CD4-positive, CD25-positive, alpha-beta regulatory T cell (primary cell): ENCODE measurements at regions not wholly inside any gene's neighbourhood (a gene's known extent, or its start where the extent isn't known, plus 50 kb on each side); places are given as distances from the start of the nearest gene placed in this dataset.
"Not testable (repeated sequence)": the region's sequence is repeated elsewhere in the genome, so short reads cannot be mapped to it uniquely, and the experiment has no call there.

Experiments
- ATAC-seq, 2 donors: fragments of 150-1000 bp; cut with Tn5 transposase; one replicate each; pipeline ENCODE4 v1.10.0; 2021; ENCODE audit warnings: low read depth in 2 of 2, moderate number of reproducible peaks in 2 of 2, moderate library complexity in 1 of 2
- DNase-seq, 3 donors: peaks; one replicate each; pipeline versions ENCODE4 v3.0.0 to v3.0.0-alpha.2; 2012 to 2022; ENCODE audit warnings: mixed read lengths in 1 of 3
- H3K27ac ChIP-seq: one replicate; pipeline ENCODE4 v1.7.0; 2013; ENCODE audit warnings: mild to moderate bottlenecking, low read length; ENCODE audit not compliant: insufficient read depth, poor library complexity, severe bottlenecking
- H3K27me3 ChIP-seq: one replicate; pipeline ENCODE4 v1.7.0; 2013; ENCODE audit warnings: low read length; ENCODE audit not compliant: control insufficient read depth, insufficient read depth
- H3K36me3 ChIP-seq: one replicate; pipeline ENCODE4 v1.7.0; 2013; ENCODE audit warnings: mild to moderate bottlenecking, low read length, moderate library complexity; ENCODE audit not compliant: control insufficient read depth, insufficient read depth
- H3K4me1 ChIP-seq: 2 replicates; pipeline ENCODE4 v1.7.0; 2013; ENCODE audit warnings: mild to moderate bottlenecking, low read length; ENCODE audit not compliant: insufficient read depth, control insufficient read depth, poor library complexity, severe bottlenecking
- H3K4me3 ChIP-seq: one replicate; pipeline ENCODE4 v1.7.0; 2013; ENCODE audit warnings: low read depth, mild to moderate bottlenecking, low read length, moderate library complexity
- H3K9me3 ChIP-seq, 2 experiments: 1 replicate in 1 of 2; 2 replicates in 1 of 2; pipeline ENCODE4 v1.7.0; 2013; ENCODE audit warnings: low read length in 2 of 2, mild to moderate bottlenecking in 1 of 2, moderate library complexity in 1 of 2; ENCODE audit not compliant: control insufficient read depth in 2 of 2
- H3K27ac Mint-ChIP-seq, 3 donors: one replicate each; pipeline ENCODE4 v1.8.0; 2020 to 2022; ENCODE audit warnings: mild to moderate bottlenecking in 3 of 3, mixed read lengths in 3 of 3, moderate library complexity in 2 of 3
- H3K27me3 Mint-ChIP-seq: one replicate; pipeline ENCODE4 v1.8.0; 2022; ENCODE audit warnings: mild to moderate bottlenecking, mixed read lengths
- H3K36me3 Mint-ChIP-seq: one replicate; pipeline ENCODE4 v1.8.0; 2020; ENCODE audit warnings: mixed read lengths
- H3K4me1 Mint-ChIP-seq, 4 donors: one replicate each; pipeline ENCODE4 v1.8.0; 2020 to 2022; ENCODE audit warnings: mixed read lengths in 4 of 4, mild to moderate bottlenecking in 1 of 4
- H3K4me3 Mint-ChIP-seq, 4 donors: one replicate each; pipeline ENCODE4 v1.8.0; 2020 to 2022; ENCODE audit warnings: mild to moderate bottlenecking in 4 of 4, mixed read lengths in 4 of 4, moderate library complexity in 3 of 4
- H3K9me3 Mint-ChIP-seq, 7 donors: one replicate each; pipeline ENCODE4 v1.8.0; 2020 to 2022; ENCODE audit warnings: mixed read lengths in 7 of 7, mild to moderate bottlenecking in 3 of 7, moderate library complexity in 2 of 7

GRCh38 chr6:113211170-113211569, 646.0 kb upstream of the MARCKS start:
- H3K9me3 Mint-ChIP-seq: peaks cover 0 to 6% (median 2%) of the 10 kb centered on the region in 7 donors
- H3K9me3 ChIP-seq: no peaks in the 10 kb centered on the region
- no peaks in the 10 kb centered on the region for H3K36me3 Mint-ChIP-seq
- ATAC-seq (no peak), DNase-seq (no peak)
- H3K4me1 Mint-ChIP-seq: no peaks in the 10 kb centered on the region
- no peak overlapping the region for H3K4me3 Mint-ChIP-seq
- H3K27me3 Mint-ChIP-seq: no peaks in the 10 kb centered on the region
- H3K27ac Mint-ChIP-seq: no peak overlapping the region
- H3K4me1 ChIP-seq: no peaks in the 10 kb centered on the region
- H3K27ac ChIP-seq: no peak overlapping the region
- H3K36me3 ChIP-seq: no peaks in the 10 kb centered on the region
- H3K27me3 ChIP-seq: no peaks in the 10 kb centered on the region
- no peak overlapping the region for H3K4me3 ChIP-seq

DNA sequence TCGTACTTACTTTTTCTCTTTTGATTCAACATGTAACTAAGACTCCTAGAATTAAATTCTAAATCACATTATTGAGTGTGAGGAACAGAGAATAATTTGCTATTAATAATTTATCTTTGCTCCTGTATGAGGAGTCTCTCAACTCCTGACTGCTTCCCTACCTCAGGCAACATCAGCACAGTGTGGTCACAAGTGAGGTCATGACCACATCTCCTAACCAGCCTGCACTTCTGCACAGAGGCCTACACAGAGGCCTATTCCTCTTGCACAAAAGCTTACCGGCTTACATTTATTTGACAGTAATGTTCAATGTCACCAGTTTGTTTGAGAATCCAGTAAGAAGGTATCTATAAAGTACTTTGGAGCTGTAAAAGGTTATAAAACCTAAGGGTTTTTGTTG, 637.4 kb upstream of the MARCKS start:
- ATAC-seq: no peak
- Mint-ChIP-seq H3K4me1 (no peaks in the 10 kb centered on the region), H3K9me3 (peaks cover 0 to 5% (median 3%) of the 10 kb centered on the region in 7 donors), H3K27me3 (no peaks in the 10 kb centered on the region), H3K27ac (no peak overlapping the region), H3K36me3 (no peaks in the 10 kb centered on the region), H3K4me3 (no peak overlapping the region)
- H3K27ac ChIP-seq: no peak overlapping the region
- DNase-seq: no peak
- H3K9me3 ChIP-seq: no peaks in the 10 kb centered on the region
- no peaks in the 10 kb centered on the region for H3K27me3 ChIP-seq
- H3K4me3 ChIP-seq: no peak overlapping the region
- no peaks in the 10 kb centered on the region for H3K4me1 ChIP-seq
- H3K36me3 ChIP-seq: no peaks in the 10 kb centered on the region

DNA sequence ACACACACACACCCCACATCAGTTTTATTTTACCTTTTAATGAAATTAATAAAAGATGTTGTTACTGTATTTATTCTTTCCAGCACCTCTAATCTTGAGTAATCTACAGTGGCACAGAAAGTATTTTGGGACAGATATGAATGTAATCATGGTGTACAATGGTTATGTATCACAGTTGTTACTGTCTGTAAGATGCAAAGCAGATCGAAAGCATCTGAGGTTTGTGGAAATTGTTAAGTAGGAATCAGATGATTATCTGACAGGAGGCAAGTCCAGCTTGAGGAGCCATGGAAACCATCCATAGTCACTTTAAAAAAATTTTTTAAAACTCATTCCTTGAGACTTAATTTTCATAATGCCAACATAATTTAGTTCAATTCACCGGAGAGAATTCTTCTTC, 636.3 kb upstream of the MARCKS start:
- no peak overlapping the region for H3K27ac ChIP-seq
- Mint-ChIP-seq H3K27ac (no peak overlapping the region), H3K27me3 (no peaks in the 10 kb centered on the region), H3K4me1 (no peaks in the 10 kb centered on the region), H3K4me3 (no peak overlapping the region), H3K36me3 (no peaks in the 10 kb centered on the region), H3K9me3 (peaks cover 0 to 6% (median 3%) of the 10 kb centered on the region in 7 donors)
- DNase-seq: no peak
- H3K4me3 ChIP-seq: no peak overlapping the region
- H3K27me3 ChIP-seq: no peaks in the 10 kb centered on the region
- no peaks in the 10 kb centered on the region for H3K36me3 ChIP-seq
- no peaks in the 10 kb centered on the region for H3K4me1 ChIP-seq
- H3K9me3 ChIP-seq: no peaks in the 10 kb centered on the region
- ATAC-seq: no peak

DNA sequence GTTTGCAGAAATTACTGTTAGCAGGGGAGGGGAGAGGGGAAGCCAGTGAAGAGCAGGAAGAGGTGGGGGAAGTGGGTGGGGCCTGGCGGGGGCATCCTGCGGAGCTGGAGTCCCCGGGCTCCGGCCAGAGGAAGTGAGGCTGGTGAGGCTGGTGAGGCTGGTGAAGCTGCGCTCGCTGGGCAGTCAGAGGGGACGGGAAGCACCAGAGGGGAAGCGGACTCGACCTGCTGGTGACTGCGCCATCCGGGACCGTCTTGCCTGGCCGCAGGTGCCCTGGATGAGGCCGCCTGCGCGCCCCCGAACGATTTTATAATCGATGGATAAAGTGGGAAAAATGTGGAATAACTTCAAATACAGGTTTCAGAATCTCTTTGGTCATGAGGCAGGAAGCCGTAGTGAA, 635.3 kb upstream of the MARCKS start:
- Mint-ChIP-seq H3K27me3 (no peaks in the 10 kb centered on the region), H3K4me1 (no peaks in the 10 kb centered on the region), H3K27ac (no peak overlapping the region), H3K9me3 (peaks cover 0 to 6% (median 3%) of the 10 kb centered on the region in 7 donors), H3K4me3 (no peak overlapping the region), H3K36me3 (no peaks in the 10 kb centered on the region)
- no peaks in the 10 kb centered on the region for H3K27me3 ChIP-seq
- DNase-seq (no peak), ATAC-seq (no peak)
- no peaks in the 10 kb centered on the region for H3K9me3 ChIP-seq
- no peaks in the 10 kb centered on the region for H3K4me1 ChIP-seq
- no peak overlapping the region for H3K27ac ChIP-seq
- no peak overlapping the region for H3K4me3 ChIP-seq
- no peaks in the 10 kb centered on the region for H3K36me3 ChIP-seq

DNA sequence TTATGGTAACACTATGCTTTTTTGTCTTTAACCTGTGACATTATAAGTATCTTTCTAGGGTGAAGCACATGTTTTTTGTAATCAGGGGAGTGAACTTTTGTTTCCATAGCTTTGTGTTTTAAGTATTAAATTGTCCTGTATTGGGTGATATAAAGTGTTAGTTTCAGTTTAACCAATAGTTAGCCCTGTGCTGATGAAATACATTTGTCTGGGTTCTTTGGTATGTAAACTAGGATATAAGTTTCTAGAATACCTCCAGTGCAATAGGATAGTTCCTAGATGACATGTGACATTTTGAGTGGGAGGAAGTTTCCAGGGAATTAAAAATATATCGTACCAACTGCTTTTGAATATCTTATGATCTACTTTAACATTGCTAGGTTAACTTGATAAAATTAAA, 611.0 kb upstream of the MARCKS start:
- no peak overlapping the region for H3K4me3 Mint-ChIP-seq
- ATAC-seq: no peak
- no peaks in the 10 kb centered on the region for H3K27me3 Mint-ChIP-seq

GRCh38 chr6:113248532-113248931, 608.6 kb upstream of the MARCKS start:
- H3K4me3 Mint-ChIP-seq: no peak overlapping the region

More for the DNA sequence above, 611.0 kb upstream of the MARCKS start:
- Histone ChIP-seq H3K36me3 (no peaks in the 10 kb centered on the region), H3K4me1 (no peaks in the 10 kb centered on the region), H3K4me3 (no peak overlapping the region), H3K27ac (no peak overlapping the region), H3K27me3 (no peaks in the 10 kb centered on the region), H3K9me3 (no peaks in the 10 kb centered on the region)
- no peak for DNase-seq
- Mint-ChIP-seq H3K36me3 (no peaks in the 10 kb centered on the region), H3K4me1 (no peaks in the 10 kb centered on the region), H3K9me3 (peaks cover 0 to 16% (median 4%) of the 10 kb centered on the region in 7 donors), H3K27ac (no peak overlapping the region)

GRCh38 chr6:113254194-113254593, 603.0 kb upstream of the MARCKS start:
- H3K4me1 ChIP-seq, H3K4me3 ChIP-seq, H3K27ac Mint-ChIP-seq, H3K4me3 Mint-ChIP-seq, H3K27me3 Mint-ChIP-seq, DNase-seq, ATAC-seq, H3K36me3 ChIP-seq, H3K27me3 ChIP-seq, H3K36me3 Mint-ChIP-seq, H3K27ac ChIP-seq, H3K4me1 Mint-ChIP-seq, H3K9me3 ChIP-seq: not testable (repeated sequence)
- peaks cover 0 to 30% (median 9%) of the 10 kb centered on the region in 7 donors for H3K9me3 Mint-ChIP-seq

More at GRCh38 chr6:113248532-113248931, 608.6 kb upstream of the MARCKS start:
- H3K9me3 ChIP-seq: no peaks in the 10 kb centered on the region
- no peaks in the 10 kb centered on the region for H3K36me3 Mint-ChIP-seq
- no peak for ATAC-seq
- no peaks in the 10 kb centered on the region for H3K36me3 ChIP-seq
- no peak overlapping the region for H3K4me3 ChIP-seq
- DNase-seq: no peak
- no peaks in the 10 kb centered on the region for H3K4me1 Mint-ChIP-seq
- peaks cover 0 to 22% (median 9%) of the 10 kb centered on the region in 7 donors for H3K9me3 Mint-ChIP-seq
- H3K27me3 Mint-ChIP-seq: no peaks in the 10 kb centered on the region
- H3K27ac Mint-ChIP-seq: no peak overlapping the region
- no peak overlapping the region for H3K27ac ChIP-seq
- no peaks in the 10 kb centered on the region for H3K27me3 ChIP-seq
- no peaks in the 10 kb centered on the region for H3K4me1 ChIP-seq

DNA sequence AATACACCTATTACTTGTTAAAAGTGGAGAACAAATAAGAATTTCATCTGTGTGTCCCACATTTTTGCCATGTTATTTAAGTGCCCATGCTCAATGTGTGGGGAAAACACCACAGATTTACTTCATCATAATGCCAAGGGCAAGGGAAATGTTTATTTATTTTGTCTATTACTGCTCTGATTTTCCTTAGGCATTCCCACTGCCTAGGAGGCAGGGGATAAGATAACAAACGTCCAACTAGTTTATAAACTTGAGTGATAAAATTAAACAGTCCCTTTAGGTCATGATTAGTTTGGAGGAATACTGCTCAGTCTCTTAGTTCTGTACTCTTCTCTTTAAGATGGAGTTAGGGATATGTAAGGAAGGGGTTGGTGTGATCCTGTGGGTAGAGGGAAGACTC, 598.4 kb upstream of the MARCKS start:
- Mint-ChIP-seq H3K4me1 (no peaks in the 10 kb centered on the region), H3K4me3 (no peak overlapping the region), H3K27me3 (no peaks in the 10 kb centered on the region), H3K36me3 (no peaks in the 10 kb centered on the region), H3K9me3 (peaks cover 0 to 19% (median 5%) of the 10 kb centered on the region in 7 donors), H3K27ac (no peak overlapping the region)
- DNase-seq (no peak), ATAC-seq (no peak)
- H3K27ac ChIP-seq: no peak overlapping the region
- H3K27me3 ChIP-seq: no peaks in the 10 kb centered on the region
- no peaks in the 10 kb centered on the region for H3K9me3 ChIP-seq
- H3K36me3 ChIP-seq: no peaks in the 10 kb centered on the region
- H3K4me3 ChIP-seq: no peak overlapping the region
- H3K4me1 ChIP-seq: no peaks in the 10 kb centered on the region
